Nephron progenitor cell (in vitro differentiated cells): ENCODE measurements at regions not wholly inside any gene's neighbourhood (a gene's known extent, or its start where the extent isn't known, plus 50 kb on each side); places are given as distances from the start of the nearest gene placed in this dataset.

Experiments used
- DNase-seq: peaks from one replicate; pipeline ENCODE4 v3.0.0; 2021
- H3K27ac Mint-ChIP-seq: 2 replicates; pipeline ENCODE4 v1.8.0; 2021; ENCODE audit warnings: mild to moderate bottlenecking, moderate library complexity, mixed read lengths
- H3K27me3 Mint-ChIP-seq: 2 replicates; pipeline ENCODE4 v1.8.0; 2021; ENCODE audit warnings: mild to moderate bottlenecking, low read depth, mixed read lengths; ENCODE audit not compliant: poor library complexity
- H3K36me3 Mint-ChIP-seq: 2 replicates; pipeline ENCODE4 v1.8.0; 2021; ENCODE audit warnings: low read depth, mixed read lengths
- H3K4me1 Mint-ChIP-seq: 2 replicates; pipeline ENCODE4 v1.8.0; 2021; ENCODE audit warnings: mixed read lengths
- H3K4me3 Mint-ChIP-seq: 2 replicates; pipeline ENCODE4 v1.8.0; 2021; ENCODE audit warnings: mild to moderate bottlenecking, moderate library complexity, mixed read lengths
- H3K9me3 Mint-ChIP-seq: 2 replicates; pipeline ENCODE4 v1.8.0; 2021; ENCODE audit warnings: mild to moderate bottlenecking, moderate library complexity, mixed read lengths
- TF ChIP-seq, protein P1 (sequence below): fragments of 200-600 bp; sonication (generic); IDR thresholded peaks from 2 replicates; pipeline ENCODE4 v1.5.0; 2021; ENCODE audit warnings: antibody characterized with exemption

DNA sequence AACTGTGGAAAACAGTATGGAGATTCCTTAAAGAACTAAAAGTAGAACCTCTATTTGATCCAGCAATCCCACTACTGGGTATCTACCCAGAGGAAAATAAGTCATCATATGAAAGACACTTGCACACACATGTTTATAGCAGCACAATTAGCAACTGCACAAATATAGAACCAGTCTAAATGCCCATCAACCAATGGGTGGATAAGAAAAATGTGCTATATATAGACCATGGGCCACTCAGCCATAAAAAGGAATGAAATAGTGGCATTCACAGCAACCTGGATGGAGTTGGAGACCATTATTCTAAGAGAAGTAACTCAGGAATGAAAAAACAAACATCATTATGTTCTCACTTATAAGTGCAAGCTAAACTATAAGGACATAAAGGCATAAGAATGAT, 105.0 kb upstream of the PGBD5 start:
- Mint-ChIP-seq H3K36me3 (peaks cover 6% of the 10 kb centered on the region), H3K4me3 (no peak overlapping the region), H3K27ac (no peak overlapping the region), H3K4me1 (no peaks in the 10 kb centered on the region), H3K27me3 (peaks cover 7% of the 10 kb centered on the region), H3K9me3 (peaks cover 57% of the 10 kb centered on the region)
- TF ChIP-seq, protein P1, sequence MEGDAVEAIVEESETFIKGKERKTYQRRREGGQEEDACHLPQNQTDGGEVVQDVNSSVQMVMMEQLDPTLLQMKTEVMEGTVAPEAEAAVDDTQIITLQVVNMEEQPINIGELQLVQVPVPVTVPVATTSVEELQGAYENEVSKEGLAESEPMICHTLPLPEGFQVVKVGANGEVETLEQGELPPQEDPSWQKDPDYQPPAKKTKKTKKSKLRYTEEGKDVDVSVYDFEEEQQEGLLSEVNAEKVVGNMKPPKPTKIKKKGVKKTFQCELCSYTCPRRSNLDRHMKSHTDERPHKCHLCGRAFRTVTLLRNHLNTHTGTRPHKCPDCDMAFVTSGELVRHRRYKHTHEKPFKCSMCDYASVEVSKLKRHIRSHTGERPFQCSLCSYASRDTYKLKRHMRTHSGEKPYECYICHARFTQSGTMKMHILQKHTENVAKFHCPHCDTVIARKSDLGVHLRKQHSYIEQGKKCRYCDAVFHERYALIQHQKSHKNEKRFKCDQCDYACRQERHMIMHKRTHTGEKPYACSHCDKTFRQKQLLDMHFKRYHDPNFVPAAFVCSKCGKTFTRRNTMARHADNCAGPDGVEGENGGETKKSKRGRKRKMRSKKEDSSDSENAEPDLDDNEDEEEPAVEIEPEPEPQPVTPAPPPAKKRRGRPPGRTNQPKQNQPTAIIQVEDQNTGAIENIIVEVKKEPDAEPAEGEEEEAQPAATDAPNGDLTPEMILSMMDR, result no peak
- no peak for DNase-seq

DNA sequence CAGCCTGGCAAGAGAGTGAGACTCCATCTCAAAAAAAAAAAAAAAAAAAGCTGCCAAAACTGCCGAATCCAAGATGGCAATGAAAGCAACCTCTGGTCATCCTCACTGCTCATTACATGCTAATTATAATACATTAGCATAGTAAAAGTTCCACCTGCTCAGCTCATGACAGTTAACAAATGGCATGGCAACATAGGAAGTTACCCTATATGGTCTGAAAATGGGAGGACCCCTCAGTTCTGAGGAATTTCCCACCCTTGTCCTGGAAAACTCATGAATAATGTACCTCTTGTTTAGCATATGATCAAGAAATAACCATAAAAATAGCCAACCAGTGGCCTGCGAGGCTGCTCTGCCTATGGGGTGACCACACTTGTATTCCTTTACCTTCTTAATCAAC, 93.1 kb upstream of the PGBD5 start:
- DNase-seq, result no peak
- H3K4me1 Mint-ChIP-seq, result no peaks in the 10 kb centered on the region
- no peak overlapping the region for H3K27ac Mint-ChIP-seq
- no peak overlapping the region for H3K4me3 Mint-ChIP-seq
- H3K27me3 Mint-ChIP-seq, result peaks cover 22% of the 10 kb centered on the region
- no peaks in the 10 kb centered on the region for H3K36me3 Mint-ChIP-seq
- TF ChIP-seq, protein P1, result no peak
- peaks cover 4% of the 10 kb centered on the region for H3K9me3 Mint-ChIP-seq

DNA sequence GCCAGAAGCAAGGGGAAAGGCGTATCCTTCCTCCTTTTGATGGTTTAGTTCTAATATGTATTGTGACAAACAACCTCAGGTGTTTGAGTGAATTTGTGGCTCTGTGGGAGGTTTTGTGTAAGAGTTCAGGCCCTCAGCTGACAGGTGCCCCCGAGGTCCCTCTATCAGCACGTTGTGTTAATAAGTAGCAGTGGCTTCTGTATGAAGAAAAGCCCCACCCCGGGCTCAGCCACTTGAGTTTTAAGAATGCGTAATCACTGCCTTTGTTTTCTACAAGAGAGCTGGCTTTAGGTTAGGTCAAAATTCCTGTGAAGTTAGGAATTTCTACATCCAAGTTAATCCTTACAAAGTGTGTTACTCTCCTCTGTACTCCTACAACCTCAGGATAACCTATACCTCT, 92.4 kb upstream of the PGBD5 start:
- Mint-ChIP-seq H3K36me3 (no peaks in the 10 kb centered on the region), H3K4me3 (no peak overlapping the region), H3K27me3 (peaks cover 24% of the 10 kb centered on the region), H3K27ac (no peak overlapping the region), H3K4me1 (no peaks in the 10 kb centered on the region), H3K9me3 (peaks cover 4% of the 10 kb centered on the region)
- no peak for DNase-seq
- TF ChIP-seq, protein P1, result no peak

DNA sequence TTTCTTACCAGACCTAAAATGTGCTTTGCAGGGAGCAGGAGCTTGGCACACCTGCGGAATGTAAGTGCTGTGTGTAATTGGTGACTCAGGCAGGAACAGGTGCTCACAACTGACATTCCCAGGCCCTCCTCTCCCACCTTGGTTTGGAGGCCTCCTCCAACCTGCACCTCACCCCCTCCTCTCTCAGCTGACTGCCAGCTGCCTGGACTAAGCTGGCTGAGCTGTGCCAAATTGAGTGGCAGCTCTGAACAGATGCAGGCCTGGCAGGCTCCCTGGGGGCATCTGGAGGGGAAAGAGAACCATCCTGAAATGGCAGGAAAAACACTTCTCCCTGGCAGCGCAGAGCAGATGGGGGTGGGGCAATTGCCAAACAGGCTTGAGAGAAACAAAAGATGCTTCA, 91.7 kb upstream of the PGBD5 start:
- peaks cover 4% of the 10 kb centered on the region for H3K9me3 Mint-ChIP-seq
- H3K4me3 Mint-ChIP-seq, result no peak overlapping the region
- no peaks in the 10 kb centered on the region for H3K36me3 Mint-ChIP-seq
- H3K27me3 Mint-ChIP-seq, result peaks cover 26% of the 10 kb centered on the region
- DNase-seq, result no peak
- H3K27ac Mint-ChIP-seq, result no peak overlapping the region
- H3K4me1 Mint-ChIP-seq, result no peaks in the 10 kb centered on the region
- TF ChIP-seq, protein P1, result no peak

DNA sequence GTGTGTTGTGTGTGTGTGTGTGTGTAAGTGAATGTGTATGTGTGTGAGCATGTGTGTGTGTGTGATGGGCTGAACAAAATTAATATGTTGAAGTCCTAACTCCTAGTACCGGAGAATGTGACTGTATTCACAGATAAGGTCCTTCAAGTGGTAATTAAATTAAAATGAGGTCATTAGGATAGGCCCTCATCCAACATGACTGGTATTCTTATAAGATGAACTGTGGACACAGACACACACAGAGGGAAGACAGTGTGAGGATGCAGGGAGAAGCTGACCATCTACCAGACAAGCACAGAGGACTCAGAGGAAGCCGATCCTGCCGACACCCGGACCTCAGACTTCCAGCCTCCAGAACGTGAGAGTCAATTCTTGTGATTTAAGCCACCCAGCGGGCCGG, 91.2 kb upstream of the PGBD5 start:
- no peak overlapping the region for H3K27ac Mint-ChIP-seq
- TF ChIP-seq, protein P1, result no peak
- H3K4me1 Mint-ChIP-seq, result no peaks in the 10 kb centered on the region
- H3K4me3 Mint-ChIP-seq, result no peak overlapping the region
- no peak for DNase-seq
- H3K9me3 Mint-ChIP-seq, result peaks cover 4% of the 10 kb centered on the region
- no peaks in the 10 kb centered on the region for H3K36me3 Mint-ChIP-seq
- H3K27me3 Mint-ChIP-seq, result peaks cover 26% of the 10 kb centered on the region

DNA sequence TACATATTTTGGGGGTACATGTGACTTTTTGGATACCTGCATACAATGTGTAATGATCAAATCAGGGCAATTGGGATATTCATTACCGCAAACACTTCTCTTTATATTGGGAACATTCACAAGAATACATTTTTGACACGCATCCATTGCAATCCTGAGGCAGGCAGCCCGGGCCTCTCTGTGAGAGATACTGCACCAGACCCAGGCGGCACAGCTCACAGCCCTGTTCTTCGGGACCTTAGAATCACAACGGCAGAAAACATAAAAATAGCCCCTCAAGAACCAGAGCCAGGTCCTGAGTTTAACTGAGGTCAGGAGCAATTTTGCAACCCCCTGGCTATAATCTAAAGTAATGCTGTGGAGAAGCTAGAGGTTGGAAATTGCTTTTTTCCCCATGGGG, 90.8 kb upstream of the PGBD5 start:
- Mint-ChIP-seq H3K36me3 (no peaks in the 10 kb centered on the region), H3K27ac (no peak overlapping the region), H3K4me3 (no peak overlapping the region), H3K4me1 (no peaks in the 10 kb centered on the region), H3K9me3 (peaks cover 4% of the 10 kb centered on the region), H3K27me3 (peaks cover 26% of the 10 kb centered on the region)
- no peak for DNase-seq
- TF ChIP-seq, protein P1, result no peak
